ENCODE measurements at regions not wholly inside any gene's neighbourhood (a gene's known extent, or its start where the extent isn't known, plus 50 kb on each side); places are given as distances from the start of the nearest gene placed in this dataset.

DNA sequence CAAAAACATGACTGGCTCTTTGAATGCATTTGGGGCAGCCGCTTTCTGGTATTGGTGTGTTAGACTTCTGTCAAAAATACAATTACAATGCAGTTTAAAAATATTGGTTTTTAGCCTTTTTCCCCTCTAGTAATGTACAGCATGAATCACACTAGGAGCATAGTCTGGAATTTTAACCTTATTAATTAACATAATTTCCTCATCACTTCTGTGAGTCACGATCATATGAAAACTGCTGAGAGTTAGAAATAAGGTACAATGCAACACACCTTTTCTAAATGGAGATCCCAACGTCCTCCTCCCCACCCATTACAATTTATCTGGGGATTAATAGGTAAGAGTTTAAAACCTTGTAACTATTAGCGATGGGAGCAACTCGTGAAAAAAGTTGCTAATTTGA lies 297.1 kb upstream of the RIMS1 start:
- intact Hi-C loops (cut with micrococcal nuclease) = no loop called here
- ChIA-PET CTCF (no interaction called here), POLR2A (no interaction called here), RAD21 (ENCODE audit: low non-redundant PET in 1 of 2, low total read pairs in 2 of 2, uncharacterized antibody in 2 of 2, unreplicated experiment in 2 of 2) (no interaction called here)
- DNase-seq (ENCODE audit: low read depth, low spot score) (no peak), ATAC-seq (no peak)
- Histone ChIP-seq H3K27ac (ENCODE audit: low read depth, low read length) (no peak overlapping the region), H3K79me2 (ENCODE audit: insufficient read depth, low read length) (no peaks in the 10 kb centered on the region), H3K27me3 (ENCODE audit: insufficient read depth, low read length) (no peaks in the 10 kb centered on the region), H3K9ac (ENCODE audit: low read length) (no peak overlapping the region), H3K36me3 (ENCODE audit: control insufficient read depth in 1 of 2, insufficient read depth in 2 of 2, low read length in 2 of 2) (no peaks in the 10 kb centered on the region), H2AFZ (ENCODE audit: low read depth, low read length, poor library complexity, severe bottlenecking) (no peak overlapping the region), H3K9me2 (ENCODE audit: insufficient read depth) (no peaks in the 10 kb centered on the region), H3K9me3 (ENCODE audit: control insufficient read depth in 1 of 2, insufficient read depth in 1 of 2, low read depth in 1 of 2, low read length in 2 of 2) (no peaks in the 10 kb centered on the region), H4K20me1 (ENCODE audit: insufficient read depth) (no peaks in the 10 kb centered on the region), H3K4me1 (ENCODE audit: control insufficient read depth in 1 of 2, insufficient read depth in 2 of 2, low read length in 2 of 2) (no peaks in the 10 kb centered on the region), H3K4me3 (replicated peaks in 1 of 2; ENCODE audit: low read depth in 1 of 2, low read length in 2 of 2) (no peak overlapping the region), H3K4me2 (ENCODE audit: low read length) (no peak overlapping the region)
- no peak for TF ChIP-seq FOSL1 (IDR thresholded peaks at IDR 0.05; ENCODE audit: low read depth)
- TF ChIP-seq ELF1 (IDR thresholded peaks at IDR 0.05; ENCODE audit: borderline replicate concordance, low read depth) = no peak
- no peak for TF ChIP-seq CEBPB (IDR thresholded peaks at IDR 0.05; ENCODE audit: low read depth)
- TF ChIP-seq YY1 (IDR thresholded peaks at IDR 0.05; ENCODE audit: extremely low read depth, insufficient replicate concordance, low read depth, low read length) = no peak
- TF ChIP-seq, protein P1, sequence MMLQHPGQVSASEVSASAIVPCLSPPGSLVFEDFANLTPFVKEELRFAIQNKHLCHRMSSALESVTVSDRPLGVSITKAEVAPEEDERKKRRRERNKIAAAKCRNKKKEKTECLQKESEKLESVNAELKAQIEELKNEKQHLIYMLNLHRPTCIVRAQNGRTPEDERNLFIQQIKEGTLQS (IDR thresholded peaks at IDR 0.05) = no peak
- TF ChIP-seq, protein P2, sequence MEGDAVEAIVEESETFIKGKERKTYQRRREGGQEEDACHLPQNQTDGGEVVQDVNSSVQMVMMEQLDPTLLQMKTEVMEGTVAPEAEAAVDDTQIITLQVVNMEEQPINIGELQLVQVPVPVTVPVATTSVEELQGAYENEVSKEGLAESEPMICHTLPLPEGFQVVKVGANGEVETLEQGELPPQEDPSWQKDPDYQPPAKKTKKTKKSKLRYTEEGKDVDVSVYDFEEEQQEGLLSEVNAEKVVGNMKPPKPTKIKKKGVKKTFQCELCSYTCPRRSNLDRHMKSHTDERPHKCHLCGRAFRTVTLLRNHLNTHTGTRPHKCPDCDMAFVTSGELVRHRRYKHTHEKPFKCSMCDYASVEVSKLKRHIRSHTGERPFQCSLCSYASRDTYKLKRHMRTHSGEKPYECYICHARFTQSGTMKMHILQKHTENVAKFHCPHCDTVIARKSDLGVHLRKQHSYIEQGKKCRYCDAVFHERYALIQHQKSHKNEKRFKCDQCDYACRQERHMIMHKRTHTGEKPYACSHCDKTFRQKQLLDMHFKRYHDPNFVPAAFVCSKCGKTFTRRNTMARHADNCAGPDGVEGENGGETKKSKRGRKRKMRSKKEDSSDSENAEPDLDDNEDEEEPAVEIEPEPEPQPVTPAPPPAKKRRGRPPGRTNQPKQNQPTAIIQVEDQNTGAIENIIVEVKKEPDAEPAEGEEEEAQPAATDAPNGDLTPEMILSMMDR (IDR thresholded peaks at IDR 0.05 in 2 of 3, conservative IDR thresholded peaks at IDR 0.05 in 1 of 3; ENCODE audit: borderline replicate concordance in 1 of 3, insufficient read depth in 1 of 3, low read depth in 2 of 3, low read length in 2 of 3) = no peak
- no peak for TF ChIP-seq SIN3A (IDR thresholded peaks at IDR 0.05; ENCODE audit: low read depth)
- TF ChIP-seq EZH2 (IDR thresholded peaks at IDR 0.05) = no peak
- TF ChIP-seq EGR1 (IDR thresholded peaks at IDR 0.05; ENCODE audit: low read depth) = no peak
- TF ChIP-seq EZH2phosphoT487 (IDR thresholded peaks at IDR 0.05; ENCODE audit: borderline replicate concordance) = no peak
- TF ChIP-seq, protein P3, sequence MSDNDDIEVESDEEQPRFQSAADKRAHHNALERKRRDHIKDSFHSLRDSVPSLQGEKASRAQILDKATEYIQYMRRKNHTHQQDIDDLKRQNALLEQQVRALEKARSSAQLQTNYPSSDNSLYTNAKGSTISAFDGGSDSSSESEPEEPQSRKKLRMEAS (IDR thresholded peaks at IDR 0.05) = no peak
- no peak for TF ChIP-seq SP1 (IDR thresholded peaks at IDR 0.05; ENCODE audit: low read depth)
- TF ChIP-seq JUND (IDR thresholded peaks at IDR 0.05) = no peak
- no peak for TF ChIP-seq CBX3 (IDR thresholded peaks at IDR 0.05; ENCODE audit: low read depth)
- TF ChIP-seq ZFX (IDR thresholded peaks at IDR 0.05) = no peak
- no peak for TF ChIP-seq POLR2A (IDR thresholded peaks at IDR 0.05; ENCODE audit: borderline replicate concordance, extremely low read depth, insufficient read depth, insufficient read length)
- TF ChIP-seq, protein P4, sequence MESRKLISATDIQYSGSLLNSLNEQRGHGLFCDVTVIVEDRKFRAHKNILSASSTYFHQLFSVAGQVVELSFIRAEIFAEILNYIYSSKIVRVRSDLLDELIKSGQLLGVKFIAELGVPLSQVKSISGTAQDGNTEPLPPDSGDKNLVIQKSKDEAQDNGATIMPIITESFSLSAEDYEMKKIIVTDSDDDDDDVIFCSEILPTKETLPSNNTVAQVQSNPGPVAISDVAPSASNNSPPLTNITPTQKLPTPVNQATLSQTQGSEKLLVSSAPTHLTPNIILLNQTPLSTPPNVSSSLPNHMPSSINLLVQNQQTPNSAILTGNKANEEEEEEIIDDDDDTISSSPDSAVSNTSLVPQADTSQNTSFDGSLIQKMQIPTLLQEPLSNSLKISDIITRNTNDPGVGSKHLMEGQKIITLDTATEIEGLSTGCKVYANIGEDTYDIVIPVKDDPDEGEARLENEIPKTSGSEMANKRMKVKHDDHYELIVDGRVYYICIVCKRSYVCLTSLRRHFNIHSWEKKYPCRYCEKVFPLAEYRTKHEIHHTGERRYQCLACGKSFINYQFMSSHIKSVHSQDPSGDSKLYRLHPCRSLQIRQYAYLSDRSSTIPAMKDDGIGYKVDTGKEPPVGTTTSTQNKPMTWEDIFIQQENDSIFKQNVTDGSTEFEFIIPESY (IDR thresholded peaks at IDR 0.05; ENCODE audit: extremely low read depth, insufficient replicate concordance, low read length) = no peak
- TF ChIP-seq RAD21 (IDR thresholded peaks at IDR 0.05; ENCODE audit: low read depth) = no peak
- no peak for TF ChIP-seq POLR2AphosphoS5 (IDR thresholded peaks at IDR 0.05; ENCODE audit: low read depth, low read length)
- no TSS peak for BruUV-seq (replicated peaks)

Data from HCT116 (cell line).